ENCODE measurements at regions not wholly inside any gene's neighbourhood (a gene's known extent, or its start where the extent isn't known, plus 50 kb on each side); places are given as distances from the start of the nearest gene placed in this dataset.
"Not testable (repeated sequence)": the region's sequence is repeated elsewhere in the genome, so short reads cannot be mapped to it uniquely, and the experiment has no call there.

GRCh38 chr6:95741045-95741444, 163.7 kb downstream of the MANEA start:
- no peak for DNase-seq (ENCODE audit: low spot score)
- Histone ChIP-seq H3K9me3 (replicated peaks in 1 of 2; ENCODE audit: control insufficient read depth in 2 of 2, insufficient read depth in 1 of 2, low read depth in 1 of 2, low read length in 2 of 2) (no peaks in the 10 kb centered on the region), H2BK5ac (ENCODE audit: low read length) (no peak overlapping the region), H3K27ac (replicated peaks; ENCODE audit: low read length) (no peak overlapping the region), H3K4me3 (ENCODE audit: low read length in 2 of 2) (no peak overlapping the region), H3K4me2 (ENCODE audit: insufficient read depth, low read length, poor library complexity, severe bottlenecking) (no peak overlapping the region), H3K4me1 (ENCODE audit: control insufficient read depth in 2 of 2, insufficient read depth in 1 of 2, low read depth in 1 of 2, low read length in 2 of 2) (no peaks in the 10 kb centered on the region), H3K36me3 (replicated peaks in 1 of 2; ENCODE audit: control insufficient read depth in 2 of 2, insufficient read depth in 2 of 2, low read length in 2 of 2) (no peaks in the 10 kb centered on the region), H3K14ac (ENCODE audit: low read length) (no peak overlapping the region), H3K9ac (ENCODE audit: low read depth, low read length, poor library complexity) (no peak overlapping the region), H4K91ac (ENCODE audit: low read depth, low read length, poor library complexity) (no peak overlapping the region), H3K27me3 (ENCODE audit: control insufficient read depth in 3 of 3, insufficient read depth in 3 of 3, low read depth in 1 of 3, low read length in 3 of 3) (no peaks in the 10 kb centered on the region), H2AK5ac (ENCODE audit: low read depth, low read length) (no peak overlapping the region), H4K8ac (ENCODE audit: low read depth, low read length) (no peak overlapping the region), H3K23ac (ENCODE audit: low read depth, low read length, poor library complexity) (no peak overlapping the region), H3K4ac (ENCODE audit: low read length) (no peak overlapping the region), H2AFZ (ENCODE audit: low read length) (no peak overlapping the region), H2BK12ac (ENCODE audit: low read length) (no peak overlapping the region), H2BK120ac (ENCODE audit: low read depth, low read length) (no peak overlapping the region), H2BK15ac (ENCODE audit: low read length) (no peak overlapping the region), H3K18ac (ENCODE audit: low read length) (peak overlapping the region; percentile 17), H3K79me1 (ENCODE audit: low read depth, low read length) (no peaks in the 10 kb centered on the region)
- no CpG with 5 or more reads among the region's 4 CpGs for WGBS, 2 donors (ENCODE audit: extremely low coverage in 2 of 2, insufficient read length in 2 of 2, insufficient replicate concordance in 1 of 2)

- H2AK5ac ChIP-seq (ENCODE audit: low read depth, low read length) = no peak overlapping the region
- no peaks in the 10 kb centered on the region for H3K79me1 ChIP-seq (ENCODE audit: low read depth, low read length)
- H3K14ac ChIP-seq (ENCODE audit: low read length) = no peak overlapping the region
- H2BK120ac ChIP-seq (ENCODE audit: low read depth, low read length) = no peak overlapping the region
- no peaks in the 10 kb centered on the region for H3K9me3 ChIP-seq (replicated peaks in 1 of 2; ENCODE audit: control insufficient read depth in 2 of 2, insufficient read depth in 1 of 2, low read depth in 1 of 2, low read length in 2 of 2)
- H2AFZ ChIP-seq (ENCODE audit: low read length) = no peak overlapping the region
- no peak overlapping the region for H3K4me2 ChIP-seq (ENCODE audit: insufficient read depth, low read length, poor library complexity, severe bottlenecking)
- no peak overlapping the region for H2BK15ac ChIP-seq (ENCODE audit: low read length)
- H3K27me3 ChIP-seq (ENCODE audit: control insufficient read depth in 3 of 3, insufficient read depth in 3 of 3, low read depth in 1 of 3, low read length in 3 of 3) = no peaks in the 10 kb centered on the region
- H4K8ac ChIP-seq (ENCODE audit: low read depth, low read length) = no peak overlapping the region
- no peak overlapping the region for H3K27ac ChIP-seq (replicated peaks; ENCODE audit: low read length)
- H3K23ac ChIP-seq (ENCODE audit: low read depth, low read length, poor library complexity) = no peak overlapping the region
- H2BK5ac ChIP-seq (ENCODE audit: low read length) = no peak overlapping the region
- no peaks in the 10 kb centered on the region for H3K36me3 ChIP-seq (replicated peaks in 1 of 2; ENCODE audit: control insufficient read depth in 2 of 2, insufficient read depth in 2 of 2, low read length in 2 of 2)
- H3K9ac ChIP-seq (ENCODE audit: low read depth, low read length, poor library complexity) = no peak overlapping the region
- H3K18ac ChIP-seq (ENCODE audit: low read length) = no peak overlapping the region
- no peak overlapping the region for H3K4ac ChIP-seq (ENCODE audit: low read length)
- no peak overlapping the region for H3K4me3 ChIP-seq (ENCODE audit: low read length in 2 of 2)
- H2BK12ac ChIP-seq (ENCODE audit: low read length) = no peak overlapping the region
- DNase-seq (ENCODE audit: low spot score) = no peak
- no peak overlapping the region for H4K91ac ChIP-seq (ENCODE audit: low read depth, low read length, poor library complexity)
- no peaks in the 10 kb centered on the region for H3K4me1 ChIP-seq (ENCODE audit: control insufficient read depth in 2 of 2, insufficient read depth in 1 of 2, low read depth in 1 of 2, low read length in 2 of 2)
Measured at GRCh38 chr6:95742767-95743289, 165.5 kb downstream of the MANEA start.

- Histone ChIP-seq H2BK5ac (ENCODE audit: low read length) (no peak overlapping the region), H2BK12ac (ENCODE audit: low read length) (no peak overlapping the region), H2AK5ac (ENCODE audit: low read depth, low read length) (no peak overlapping the region), H3K9me3 (replicated peaks in 1 of 2; ENCODE audit: control insufficient read depth in 2 of 2, insufficient read depth in 1 of 2, low read depth in 1 of 2, low read length in 2 of 2) (no peaks in the 10 kb centered on the region), H3K23ac (ENCODE audit: low read depth, low read length, poor library complexity) (no peak overlapping the region), H3K4me1 (ENCODE audit: control insufficient read depth in 2 of 2, insufficient read depth in 1 of 2, low read depth in 1 of 2, low read length in 2 of 2) (no peaks in the 10 kb centered on the region), H3K36me3 (replicated peaks in 1 of 2; ENCODE audit: control insufficient read depth in 2 of 2, insufficient read depth in 2 of 2, low read length in 2 of 2) (no peaks in the 10 kb centered on the region), H3K14ac (ENCODE audit: low read length) (no peak overlapping the region), H3K27ac (replicated peaks; ENCODE audit: low read length) (no peak overlapping the region), H3K9ac (ENCODE audit: low read depth, low read length, poor library complexity) (no peak overlapping the region), H3K4ac (ENCODE audit: low read length) (no peak overlapping the region), H3K18ac (ENCODE audit: low read length) (no peak overlapping the region), H4K91ac (ENCODE audit: low read depth, low read length, poor library complexity) (no peak overlapping the region), H3K4me2 (ENCODE audit: insufficient read depth, low read length, poor library complexity, severe bottlenecking) (no peak overlapping the region), H3K4me3 (ENCODE audit: low read length in 2 of 2) (no peak overlapping the region), H4K8ac (ENCODE audit: low read depth, low read length) (no peak overlapping the region), H2AFZ (ENCODE audit: low read length) (no peak overlapping the region), H2BK120ac (ENCODE audit: low read depth, low read length) (no peak overlapping the region), H2BK15ac (ENCODE audit: low read length) (no peak overlapping the region), H3K27me3 (ENCODE audit: control insufficient read depth in 3 of 3, insufficient read depth in 3 of 3, low read depth in 1 of 3, low read length in 3 of 3) (no peaks in the 10 kb centered on the region), H3K79me1 (ENCODE audit: low read depth, low read length) (no peaks in the 10 kb centered on the region)
- DNase-seq (ENCODE audit: low spot score) = no peak
- WGBS, 2 donors (ENCODE audit: extremely low coverage in 2 of 2, insufficient read length in 2 of 2, insufficient replicate concordance in 1 of 2) = no CpG with 5 or more reads among the region's 4 CpGs
Measured at GRCh38 chr6:95743591-95743990, 166.3 kb downstream of the MANEA start.

GRCh38 chr6:95758236-95759069, 181.1 kb downstream of the MANEA start:
- H3K4me2 ChIP-seq (ENCODE audit: insufficient read depth, low read length, poor library complexity, severe bottlenecking); H3K9ac ChIP-seq (ENCODE audit: low read depth, low read length, poor library complexity); H3K27ac ChIP-seq (replicated peaks; ENCODE audit: low read length); H2BK12ac ChIP-seq (ENCODE audit: low read length); H2BK15ac ChIP-seq (ENCODE audit: low read length); H3K36me3 ChIP-seq (replicated peaks in 1 of 2; ENCODE audit: control insufficient read depth in 2 of 2, insufficient read depth in 2 of 2, low read length in 2 of 2); H4K91ac ChIP-seq (ENCODE audit: low read depth, low read length, poor library complexity); H3K4me1 ChIP-seq (ENCODE audit: control insufficient read depth in 2 of 2, insufficient read depth in 1 of 2, low read depth in 1 of 2, low read length in 2 of 2); H3K18ac ChIP-seq (ENCODE audit: low read length); H3K9me3 ChIP-seq (replicated peaks in 1 of 2; ENCODE audit: control insufficient read depth in 2 of 2, insufficient read depth in 1 of 2, low read depth in 1 of 2, low read length in 2 of 2); H3K27me3 ChIP-seq (ENCODE audit: control insufficient read depth in 3 of 3, insufficient read depth in 3 of 3, low read depth in 1 of 3, low read length in 3 of 3); H2AFZ ChIP-seq (ENCODE audit: low read length); H3K4ac ChIP-seq (ENCODE audit: low read length); H2BK5ac ChIP-seq (ENCODE audit: low read length); H3K23ac ChIP-seq (ENCODE audit: low read depth, low read length, poor library complexity); DNase-seq (ENCODE audit: low spot score); H3K4me3 ChIP-seq (ENCODE audit: low read length in 2 of 2); H2BK120ac ChIP-seq (ENCODE audit: low read depth, low read length); H3K79me1 ChIP-seq (ENCODE audit: low read depth, low read length); H4K8ac ChIP-seq (ENCODE audit: low read depth, low read length); H2AK5ac ChIP-seq (ENCODE audit: low read depth, low read length); H3K14ac ChIP-seq (ENCODE audit: low read length): not testable (repeated sequence)
- WGBS, 2 donors (ENCODE audit: extremely low coverage in 2 of 2, insufficient read length in 2 of 2, insufficient replicate concordance in 1 of 2) = no CpG with 5 or more reads among the region's 36 CpGs
